Ishikawa (cell line): ENCODE measurements at regions not wholly inside any gene's neighbourhood (a gene's known extent, or its start where the extent isn't known, plus 50 kb on each side); places are given as distances from the start of the nearest gene placed in this dataset.

Source experiments
- CEBPB ChIP-seq: IDR thresholded peaks from 2 replicates; pipeline ENCODE4 v1.6.1; 2012
- EGR1 ChIP-seq: IDR thresholded peaks from 2 replicates; pipeline ENCODE4 v1.6.1; 2012
- EP300 ChIP-seq: IDR thresholded peaks from 2 replicates; pipeline ENCODE4 v1.6.1; 2012; ENCODE audit warnings: borderline replicate concordance
- NFIC ChIP-seq: IDR thresholded peaks from 2 replicates; pipeline ENCODE4 v1.6.1; 2012
- RAD21 ChIP-seq: IDR thresholded peaks from 2 replicates; pipeline ENCODE4 v1.6.1; 2012; ENCODE audit warnings: low read depth
- TAF1 ChIP-seq: IDR thresholded peaks from 2 replicates; pipeline ENCODE4 v1.6.1; 2012; ENCODE audit warnings: low read depth, mild to moderate bottlenecking
- TCF12 ChIP-seq: IDR thresholded peaks from 2 replicates; pipeline ENCODE4 v1.6.1; 2012; ENCODE audit warnings: low read depth
- TEAD4 ChIP-seq: IDR thresholded peaks from 2 replicates; pipeline ENCODE4 v1.6.1; 2012
- YY1 ChIP-seq: IDR thresholded peaks from 2 replicates; pipeline ENCODE4 v1.6.1; 2012; ENCODE audit warnings: low read depth
- ZBTB7A ChIP-seq: IDR thresholded peaks from 2 replicates; pipeline ENCODE4 v1.6.1; 2012; ENCODE audit warnings: low read depth
- TF ChIP-seq, protein P1 (sequence below): IDR thresholded peaks from 2 replicates; pipeline ENCODE4 v1.6.1; 2012
- TF ChIP-seq, protein P2 (sequence below): IDR thresholded peaks from 2 replicates; pipeline ENCODE4 v1.6.1; 2012
- TF ChIP-seq, protein P3 (sequence below): IDR thresholded peaks from 2 replicates; pipeline ENCODE4 v1.6.1; 2012; ENCODE audit warnings: low read depth, mild to moderate bottlenecking

DNA sequence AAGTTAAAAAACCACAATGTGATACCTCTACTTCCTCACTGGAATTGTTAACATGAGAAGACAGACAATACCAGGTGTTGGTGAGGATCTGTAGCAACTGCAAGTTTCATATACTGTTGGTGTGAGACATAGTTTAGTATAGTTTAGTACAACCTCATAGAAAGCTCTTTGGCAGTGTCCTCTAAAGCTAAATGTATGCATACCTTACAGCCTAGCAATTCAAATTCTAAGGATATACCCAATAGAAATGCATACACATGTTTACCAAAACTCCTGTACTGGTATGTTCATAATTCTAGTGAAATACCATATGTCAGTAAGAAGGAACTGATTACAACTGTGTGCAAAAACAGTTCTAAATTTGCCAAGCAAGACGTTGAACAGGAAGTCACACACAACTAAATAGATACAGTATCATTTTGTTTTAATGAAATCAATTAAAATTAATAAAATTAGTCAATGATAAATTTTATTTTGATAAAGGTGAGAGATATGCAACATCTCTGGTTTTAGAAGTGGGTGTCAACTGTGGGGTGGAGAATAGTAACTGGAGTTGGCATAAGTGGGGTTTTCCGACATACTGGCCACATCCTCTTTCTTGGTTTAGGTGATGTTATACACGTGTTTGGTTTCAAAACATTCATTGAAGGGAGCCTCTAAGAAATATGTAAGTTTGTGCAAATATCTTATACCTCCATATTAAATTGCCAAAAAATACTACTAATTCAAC, 450.7 kb downstream of the PTPRC start:
- TF ChIP-seq YY1 (no peak), RAD21 (no peak), TEAD4 (no peak), NFIC (no peak)
- TF ChIP-seq, protein P1, sequence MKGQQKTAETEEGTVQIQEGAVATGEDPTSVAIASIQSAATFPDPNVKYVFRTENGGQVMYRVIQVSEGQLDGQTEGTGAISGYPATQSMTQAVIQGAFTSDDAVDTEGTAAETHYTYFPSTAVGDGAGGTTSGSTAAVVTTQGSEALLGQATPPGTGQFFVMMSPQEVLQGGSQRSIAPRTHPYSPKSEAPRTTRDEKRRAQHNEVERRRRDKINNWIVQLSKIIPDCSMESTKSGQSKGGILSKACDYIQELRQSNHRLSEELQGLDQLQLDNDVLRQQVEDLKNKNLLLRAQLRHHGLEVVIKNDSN: no peak
- TF ChIP-seq, protein P2, sequence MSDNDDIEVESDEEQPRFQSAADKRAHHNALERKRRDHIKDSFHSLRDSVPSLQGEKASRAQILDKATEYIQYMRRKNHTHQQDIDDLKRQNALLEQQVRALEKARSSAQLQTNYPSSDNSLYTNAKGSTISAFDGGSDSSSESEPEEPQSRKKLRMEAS: no peak

DNA sequence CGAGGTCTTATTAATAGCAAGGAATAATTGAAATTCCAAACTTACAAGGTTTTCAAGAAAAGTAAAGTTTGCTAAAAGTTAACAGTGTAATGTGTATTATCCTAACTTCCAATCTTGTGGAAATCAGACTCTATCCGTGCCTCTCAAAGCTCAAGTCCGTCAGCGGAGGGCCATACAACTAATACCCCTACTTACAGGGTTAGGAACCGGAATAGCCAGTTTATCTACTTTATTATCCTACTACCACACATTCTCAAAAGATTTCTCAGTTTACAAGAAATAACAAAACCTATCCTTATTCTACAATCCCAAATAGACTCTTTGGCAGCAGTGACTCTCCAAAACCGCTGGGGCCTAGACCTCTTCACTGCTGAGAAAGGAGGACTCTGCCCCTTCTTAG, 457.8 kb downstream of the PTPRC start:
- TF ChIP-seq YY1 (no peak), TEAD4 (no peak), EGR1 (no peak)

DNA sequence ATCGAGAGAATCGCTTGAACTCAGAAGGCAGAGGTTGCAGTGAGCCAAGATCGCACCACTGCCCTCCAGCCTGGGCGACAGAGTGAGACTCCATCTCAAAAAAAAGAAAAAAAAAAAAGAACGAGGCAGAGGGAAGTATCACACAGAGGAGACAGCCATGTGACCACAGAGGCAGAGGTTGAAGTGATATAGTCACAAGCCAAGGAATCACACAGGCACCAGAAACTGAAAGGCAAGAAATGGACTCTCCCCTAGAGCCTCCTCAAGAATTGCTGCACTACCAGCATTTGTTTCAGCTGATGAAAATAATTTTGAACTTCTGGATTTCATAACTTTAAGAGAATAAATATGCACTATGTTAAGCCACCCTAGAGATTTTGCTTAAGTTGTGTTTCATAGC, 459.6 kb downstream of the PTPRC start:
- TF ChIP-seq TEAD4: no peak

DNA sequence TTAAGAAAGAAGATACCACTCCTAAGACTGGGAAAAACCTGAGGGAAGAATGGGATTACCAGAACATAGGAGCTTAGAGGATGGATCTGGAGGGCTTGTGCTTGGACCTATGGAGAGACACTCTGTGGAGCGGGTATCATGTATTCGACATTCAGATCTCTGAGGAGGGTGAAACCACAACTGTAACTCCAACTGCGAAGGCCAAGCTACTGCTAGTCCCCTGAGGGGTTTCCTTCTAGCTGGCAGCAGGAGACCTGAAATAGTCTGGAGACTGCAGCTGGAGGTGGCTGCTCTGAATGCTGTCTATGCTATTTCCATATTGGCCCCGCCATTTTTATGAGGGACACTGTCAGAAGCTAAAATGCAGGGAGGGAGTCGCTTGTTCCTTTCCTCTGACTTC, 462.3 kb downstream of the PTPRC start:
- TF ChIP-seq NFIC: no peak
- no peak for TF ChIP-seq CEBPB

DNA sequence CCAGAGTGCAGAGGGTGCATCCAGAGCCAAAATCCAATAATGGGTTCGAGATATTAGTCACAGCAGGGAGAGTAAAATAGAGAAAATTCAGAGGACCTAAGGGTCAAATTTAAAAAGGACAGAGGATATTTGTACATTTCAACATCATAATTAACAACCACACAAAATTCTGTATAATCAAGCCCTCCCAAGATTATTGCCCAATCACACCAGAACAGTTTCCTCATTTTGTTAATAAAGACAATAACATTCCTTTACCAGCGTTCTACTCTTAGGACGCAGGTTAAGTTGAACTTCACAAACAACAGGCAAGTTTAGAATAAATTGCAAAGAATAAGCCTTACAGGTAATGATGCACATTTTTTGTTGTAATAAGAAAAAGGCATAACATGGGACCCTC, 462.8 kb downstream of the PTPRC start:
- no peak for TF ChIP-seq TEAD4
- TF ChIP-seq EP300: no peak
- TF ChIP-seq, protein P1: no peak
- TF ChIP-seq TCF12: no peak
- no peak for TF ChIP-seq RAD21
- no peak for TF ChIP-seq TAF1
- no peak for TF ChIP-seq YY1
- TF ChIP-seq, protein P2: no peak
- no peak for TF ChIP-seq NFIC
- no peak for TF ChIP-seq ZBTB7A
- no peak for TF ChIP-seq CEBPB
- TF ChIP-seq, protein P3, sequence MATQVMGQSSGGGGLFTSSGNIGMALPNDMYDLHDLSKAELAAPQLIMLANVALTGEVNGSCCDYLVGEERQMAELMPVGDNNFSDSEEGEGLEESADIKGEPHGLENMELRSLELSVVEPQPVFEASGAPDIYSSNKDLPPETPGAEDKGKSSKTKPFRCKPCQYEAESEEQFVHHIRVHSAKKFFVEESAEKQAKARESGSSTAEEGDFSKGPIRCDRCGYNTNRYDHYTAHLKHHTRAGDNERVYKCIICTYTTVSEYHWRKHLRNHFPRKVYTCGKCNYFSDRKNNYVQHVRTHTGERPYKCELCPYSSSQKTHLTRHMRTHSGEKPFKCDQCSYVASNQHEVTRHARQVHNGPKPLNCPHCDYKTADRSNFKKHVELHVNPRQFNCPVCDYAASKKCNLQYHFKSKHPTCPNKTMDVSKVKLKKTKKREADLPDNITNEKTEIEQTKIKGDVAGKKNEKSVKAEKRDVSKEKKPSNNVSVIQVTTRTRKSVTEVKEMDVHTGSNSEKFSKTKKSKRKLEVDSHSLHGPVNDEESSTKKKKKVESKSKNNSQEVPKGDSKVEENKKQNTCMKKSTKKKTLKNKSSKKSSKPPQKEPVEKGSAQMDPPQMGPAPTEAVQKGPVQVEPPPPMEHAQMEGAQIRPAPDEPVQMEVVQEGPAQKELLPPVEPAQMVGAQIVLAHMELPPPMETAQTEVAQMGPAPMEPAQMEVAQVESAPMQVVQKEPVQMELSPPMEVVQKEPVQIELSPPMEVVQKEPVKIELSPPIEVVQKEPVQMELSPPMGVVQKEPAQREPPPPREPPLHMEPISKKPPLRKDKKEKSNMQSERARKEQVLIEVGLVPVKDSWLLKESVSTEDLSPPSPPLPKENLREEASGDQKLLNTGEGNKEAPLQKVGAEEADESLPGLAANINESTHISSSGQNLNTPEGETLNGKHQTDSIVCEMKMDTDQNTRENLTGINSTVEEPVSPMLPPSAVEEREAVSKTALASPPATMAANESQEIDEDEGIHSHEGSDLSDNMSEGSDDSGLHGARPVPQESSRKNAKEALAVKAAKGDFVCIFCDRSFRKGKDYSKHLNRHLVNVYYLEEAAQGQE: no peak

DNA sequence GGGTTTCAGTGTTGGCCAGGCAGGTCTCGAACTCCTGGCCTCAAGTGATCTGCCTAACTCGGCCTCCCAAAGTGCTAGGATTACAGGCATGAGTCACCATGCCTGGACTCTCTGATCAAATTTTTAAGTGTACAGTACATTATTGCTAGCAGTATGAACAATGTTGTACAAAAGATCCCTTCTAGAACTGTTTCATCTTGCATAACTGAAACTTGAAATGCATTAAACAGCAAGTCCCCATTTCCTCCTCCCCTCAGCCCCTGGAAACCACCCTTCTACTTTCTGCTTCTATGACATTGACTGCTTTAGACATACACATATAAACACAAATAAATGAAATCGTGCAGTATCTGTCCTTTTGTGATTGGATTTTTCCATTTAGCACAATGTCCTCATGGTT, 463.4 kb downstream of the PTPRC start:
- TF ChIP-seq TAF1 (no peak), EP300 (no peak), CEBPB (no peak), ZBTB7A (no peak)

DNA sequence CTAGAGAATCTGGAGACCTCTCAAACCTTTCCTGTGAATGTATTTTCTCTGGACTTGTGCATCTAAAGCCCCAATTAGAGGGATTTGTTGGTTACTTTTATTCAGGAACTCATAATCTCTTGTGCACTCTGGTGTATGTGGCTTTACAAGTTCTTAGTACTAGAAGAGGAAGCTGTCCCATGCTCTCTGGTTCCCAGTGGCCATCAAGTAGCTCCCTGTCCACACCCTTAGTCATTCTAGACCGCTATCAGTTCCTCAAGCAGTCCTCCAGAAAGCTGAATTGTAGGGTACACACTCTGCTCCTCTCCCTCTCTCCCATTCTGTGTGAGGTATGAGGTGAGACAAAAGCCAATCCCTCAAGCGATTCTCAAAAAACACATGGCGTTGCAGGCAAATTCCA, 470.3 kb downstream of the PTPRC start:
- no peak for TF ChIP-seq TCF12
- no peak for TF ChIP-seq YY1
- TF ChIP-seq TEAD4: no peak
- no peak for TF ChIP-seq EGR1
- TF ChIP-seq, protein P1: no peak
- TF ChIP-seq, protein P3: no peak
- TF ChIP-seq, protein P2: no peak
- no peak for TF ChIP-seq RAD21
